ENCODE measurements at regions not wholly inside any gene's neighbourhood (a gene's known extent, or its start where the extent isn't known, plus 50 kb on each side); places are given as distances from the start of the nearest gene placed in this dataset.

GRCh38 chr6:49339096-49339495, 124.0 kb downstream of the MMUT start:
- Histone ChIP-seq H3K36me3 (ENCODE audit: insufficient read depth in 1 of 2, low read depth in 1 of 2) (no peaks in the 10 kb centered on the region), H3K4me1 (no peaks in the 10 kb centered on the region), H3K9me3 (no peaks in the 10 kb centered on the region), H3K27ac (no peak overlapping the region), H3K27me3 (ENCODE audit: insufficient read depth in 3 of 3, low read length in 2 of 3) (no peaks in the 10 kb centered on the region), H3K4me3 (no peak overlapping the region)
- WGBS, 3 donors = 70 to 85% (median 75%) methylated on average over 3 of the region's 3 CpGs
- DNase-seq = no peak
- TF ChIP-seq, protein P1, sequence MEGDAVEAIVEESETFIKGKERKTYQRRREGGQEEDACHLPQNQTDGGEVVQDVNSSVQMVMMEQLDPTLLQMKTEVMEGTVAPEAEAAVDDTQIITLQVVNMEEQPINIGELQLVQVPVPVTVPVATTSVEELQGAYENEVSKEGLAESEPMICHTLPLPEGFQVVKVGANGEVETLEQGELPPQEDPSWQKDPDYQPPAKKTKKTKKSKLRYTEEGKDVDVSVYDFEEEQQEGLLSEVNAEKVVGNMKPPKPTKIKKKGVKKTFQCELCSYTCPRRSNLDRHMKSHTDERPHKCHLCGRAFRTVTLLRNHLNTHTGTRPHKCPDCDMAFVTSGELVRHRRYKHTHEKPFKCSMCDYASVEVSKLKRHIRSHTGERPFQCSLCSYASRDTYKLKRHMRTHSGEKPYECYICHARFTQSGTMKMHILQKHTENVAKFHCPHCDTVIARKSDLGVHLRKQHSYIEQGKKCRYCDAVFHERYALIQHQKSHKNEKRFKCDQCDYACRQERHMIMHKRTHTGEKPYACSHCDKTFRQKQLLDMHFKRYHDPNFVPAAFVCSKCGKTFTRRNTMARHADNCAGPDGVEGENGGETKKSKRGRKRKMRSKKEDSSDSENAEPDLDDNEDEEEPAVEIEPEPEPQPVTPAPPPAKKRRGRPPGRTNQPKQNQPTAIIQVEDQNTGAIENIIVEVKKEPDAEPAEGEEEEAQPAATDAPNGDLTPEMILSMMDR (IDR thresholded peaks at IDR 0.05) = no peak
- ATAC-seq = no peak
- intact Hi-C loops (cut with DNase I) = no loop called here

GRCh38 chr6:49336514-49337131, 126.4 kb downstream of the MMUT start:
- H3K27me3 ChIP-seq (ENCODE audit: insufficient read depth in 3 of 3, low read length in 2 of 3) = no peaks in the 10 kb centered on the region
- ATAC-seq = no peak
- H3K4me1 ChIP-seq = no peaks in the 10 kb centered on the region
- TF ChIP-seq, protein P1 (IDR thresholded peaks at IDR 0.05) = no peak
- H3K9me3 ChIP-seq = no peaks in the 10 kb centered on the region
- intact Hi-C loops (cut with DNase I) = no loop called here
- WGBS, 3 donors = 49 to 53% (median 52%) methylated on average over 6 of the region's 6 CpGs
- no peak overlapping the region for H3K4me3 ChIP-seq
- H3K27ac ChIP-seq = no peak overlapping the region
- no peak for DNase-seq
- H3K36me3 ChIP-seq (ENCODE audit: insufficient read depth in 1 of 2, low read depth in 1 of 2) = no peaks in the 10 kb centered on the region

GRCh38 chr6:49333345-49334125, 129.5 kb downstream of the MMUT start:
- DNase-seq (no peak), ATAC-seq (no peak)
- Histone ChIP-seq H3K36me3 (ENCODE audit: insufficient read depth in 1 of 2, low read depth in 1 of 2) (no peaks in the 10 kb centered on the region), H3K27ac (no peak overlapping the region), H3K4me3 (no peak overlapping the region), H3K9me3 (no peaks in the 10 kb centered on the region), H3K27me3 (ENCODE audit: insufficient read depth in 3 of 3, low read length in 2 of 3) (no peaks in the 10 kb centered on the region), H3K4me1 (no peaks in the 10 kb centered on the region)
- TF ChIP-seq, protein P1 (IDR thresholded peaks at IDR 0.05) = no peak
- intact Hi-C loops (cut with DNase I) = no loop called here
- WGBS, 3 donors = 85 to 89% (median 86%) methylated on average over 4 of the region's 4 CpGs

DNA sequence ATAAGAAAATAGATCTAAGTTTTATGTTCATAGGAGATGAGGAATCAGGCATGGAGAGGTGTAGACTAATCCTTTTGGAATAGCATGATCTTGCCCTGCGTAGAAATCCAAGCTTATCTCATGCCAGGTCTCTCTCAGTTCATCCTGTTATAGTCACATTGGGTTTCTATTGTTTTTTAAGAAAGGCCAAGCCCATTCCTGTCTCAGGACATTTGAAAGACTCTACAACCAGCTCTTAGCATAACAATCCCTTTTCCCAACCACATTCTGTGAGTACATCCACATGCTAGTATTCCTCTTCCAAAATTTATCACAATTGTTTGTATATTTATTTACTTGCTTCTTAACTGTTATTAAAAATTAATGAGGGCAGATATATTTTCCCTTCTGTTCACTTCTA, 130.3 kb downstream of the MMUT start:
- ATAC-seq = no peak
- H3K36me3 ChIP-seq (ENCODE audit: insufficient read depth in 1 of 2, low read depth in 1 of 2) = no peaks in the 10 kb centered on the region
- no peaks in the 10 kb centered on the region for H3K9me3 ChIP-seq
- no peaks in the 10 kb centered on the region for H3K27me3 ChIP-seq (ENCODE audit: insufficient read depth in 3 of 3, low read length in 2 of 3)
- no peak overlapping the region for H3K4me3 ChIP-seq
- no peaks in the 10 kb centered on the region for H3K4me1 ChIP-seq
- DNase-seq = no peak
- WGBS, 3 donors = 56 to 71% (median 58%) methylated on average over 1 of the region's 1 CpG
- intact Hi-C loops (cut with DNase I) = no loop called here
- H3K27ac ChIP-seq = no peak overlapping the region
- TF ChIP-seq, protein P1 (IDR thresholded peaks at IDR 0.05) = no peak

All from psoas muscle (tissue), 7 donors.